ENCODE measurements at regions not wholly inside any gene's neighbourhood (a gene's known extent, or its start where the extent isn't known, plus 50 kb on each side); places are given as distances from the start of the nearest gene placed in this dataset.
A peak's percentile ranks its signal among the peaks of the same experiment; 100 is the strongest.
"Not testable (repeated sequence)": the region's sequence is repeated elsewhere in the genome, so short reads cannot be mapped to it uniquely, and the experiment has no call there.

DNA sequence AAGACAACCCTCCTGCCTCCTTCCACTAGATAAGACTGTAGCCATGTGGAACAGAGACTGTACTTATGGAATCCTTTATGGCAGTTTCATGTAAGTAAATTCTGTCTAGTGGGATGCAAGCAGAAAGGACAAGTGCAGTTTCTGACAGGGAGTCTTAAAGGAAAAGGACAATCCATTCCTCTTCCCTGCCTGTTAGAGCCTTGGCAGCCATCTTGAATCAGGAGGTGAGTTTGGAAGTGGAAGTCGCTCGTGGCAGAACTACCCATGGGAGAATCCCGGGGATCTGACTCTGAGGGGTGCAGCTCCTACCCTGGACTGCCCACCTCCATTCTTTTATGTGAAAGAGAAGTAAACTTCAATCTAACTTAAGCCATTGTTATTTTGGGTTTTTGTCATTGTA lies 61.4 kb upstream of the AKAP12 start:
- H3K9me3 ChIP-seq: no peaks in the 10 kb centered on the region
- TF ChIP-seq CTCF (IDR thresholded peaks at IDR 0.05): no peak
- DNase-seq: no peak
- H3K27ac ChIP-seq: no peak overlapping the region
- no peaks in the 10 kb centered on the region for H3K4me1 ChIP-seq
- no peak overlapping the region for H3K4me3 ChIP-seq
- no peak for ATAC-seq
- H3K27me3 ChIP-seq (ENCODE audit: low read depth): no peaks in the 10 kb centered on the region
- intact Hi-C loops (cut with DNase I): no loop called here
- H3K36me3 ChIP-seq: no peaks in the 10 kb centered on the region

GRCh38 chr6:151179321-151179720 lies 60.4 kb upstream of the AKAP12 start:
- Histone ChIP-seq H3K4me1 (no peaks in the 10 kb centered on the region), H3K9me3 (no peaks in the 10 kb centered on the region), H3K27me3 (ENCODE audit: low read depth) (no peaks in the 10 kb centered on the region), H3K27ac (no peak overlapping the region), H3K36me3 (no peaks in the 10 kb centered on the region), H3K4me3 (no peak overlapping the region)
- no peak for TF ChIP-seq CTCF (IDR thresholded peaks at IDR 0.05)
- DNase-seq (no peak), ATAC-seq (no peak)
- intact Hi-C loops (cut with DNase I): no loop called here

- DNase-seq (no peak), ATAC-seq (no peak)
- H3K27me3 ChIP-seq (ENCODE audit: low read depth): no peaks in the 10 kb centered on the region
- intact Hi-C loops (cut with DNase I): no loop called here
- no peak overlapping the region for H3K27ac ChIP-seq
- no peak for TF ChIP-seq CTCF (IDR thresholded peaks at IDR 0.05)
- H3K9me3 ChIP-seq: no peaks in the 10 kb centered on the region
- H3K36me3 ChIP-seq: no peaks in the 10 kb centered on the region
- H3K4me3 ChIP-seq: no peak overlapping the region
- no peaks in the 10 kb centered on the region for H3K4me1 ChIP-seq
These were observed 59.3 kb upstream of the AKAP12 start for GRCh38 chr6:151180330-151181048.

GRCh38 chr6:151181706-151182363 lies 57.9 kb upstream of the AKAP12 start:
- no peak overlapping the region for H3K27ac ChIP-seq
- H3K27me3 ChIP-seq (ENCODE audit: low read depth): no peaks in the 10 kb centered on the region
- intact Hi-C loops (cut with DNase I): no loop called here
- H3K4me1 ChIP-seq: no peaks in the 10 kb centered on the region
- DNase-seq (no peak), ATAC-seq (peak; percentile 62 to 92)
- H3K9me3 ChIP-seq: no peaks in the 10 kb centered on the region
- TF ChIP-seq CTCF (IDR thresholded peaks at IDR 0.05): no peak
- H3K4me3 ChIP-seq: no peak overlapping the region
- H3K36me3 ChIP-seq: no peaks in the 10 kb centered on the region

DNA sequence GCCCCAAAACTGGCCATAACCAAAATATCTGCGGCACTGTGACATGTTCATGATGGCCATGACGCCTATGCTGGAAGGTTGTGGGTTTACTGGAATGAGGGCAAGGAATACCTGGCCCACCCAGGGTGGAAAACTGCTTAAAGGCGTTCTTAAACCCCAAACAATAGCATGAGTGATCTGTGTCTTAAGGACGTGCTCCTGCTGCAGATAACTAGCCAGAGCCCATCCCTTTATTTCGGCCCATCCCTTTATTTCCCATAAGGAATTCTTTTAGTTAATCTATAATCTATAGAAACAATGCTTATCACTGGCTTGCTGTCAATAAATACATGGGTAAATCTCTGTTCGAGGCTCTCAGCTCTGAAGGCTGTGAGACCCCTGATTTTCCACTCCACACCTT lies 56.8 kb upstream of the AKAP12 start:
- DNase-seq; intact Hi-C loops (cut with DNase I); H3K27me3 ChIP-seq (ENCODE audit: low read depth); H3K27ac ChIP-seq; H3K9me3 ChIP-seq; ATAC-seq; H3K36me3 ChIP-seq; H3K4me3 ChIP-seq; H3K4me1 ChIP-seq: not testable (repeated sequence)

DNA sequence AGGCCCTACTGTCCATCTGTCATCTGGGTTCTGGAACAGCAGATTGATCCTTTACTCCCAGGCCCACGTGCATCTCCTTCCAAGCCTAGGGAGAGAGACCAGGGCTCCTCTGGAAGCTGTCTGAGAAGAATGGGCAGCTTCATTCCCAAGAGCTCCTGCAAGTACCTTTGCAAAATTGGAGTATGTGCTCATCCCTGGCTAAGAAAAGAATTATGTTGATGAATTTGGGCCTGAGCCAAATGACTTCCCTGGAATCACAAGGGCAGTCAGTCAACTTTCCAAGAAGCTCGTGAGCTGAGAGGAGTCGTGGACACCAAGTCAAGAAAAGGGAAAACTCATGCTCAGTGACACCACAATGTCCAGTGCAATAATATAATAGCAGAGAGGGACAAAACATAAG lies 54.6 kb upstream of the AKAP12 start:
- H3K36me3 ChIP-seq: no peaks in the 10 kb centered on the region
- DNase-seq (no peak), ATAC-seq (no peak)
- intact Hi-C loops (cut with DNase I): no loop called here
- no peak overlapping the region for H3K27ac ChIP-seq
- no peaks in the 10 kb centered on the region for H3K4me1 ChIP-seq
- no peak for TF ChIP-seq CTCF (IDR thresholded peaks at IDR 0.05)
- no peaks in the 10 kb centered on the region for H3K27me3 ChIP-seq (ENCODE audit: low read depth)
- no peak overlapping the region for H3K4me3 ChIP-seq
- H3K9me3 ChIP-seq: no peaks in the 10 kb centered on the region

All from lower lobe of right lung (tissue), 2 donors.